Skeletal muscle tissue (tissue), 3 donors: ENCODE measurements at regions not wholly inside any gene's neighbourhood (a gene's known extent, or its start where the extent isn't known, plus 50 kb on each side); places are given as distances from the start of the nearest gene placed in this dataset.

Source experiments
- H3K27ac ChIP-seq: one replicate; pipeline ENCODE4 v1.7.0; 2013; ENCODE audit warnings: mild to moderate bottlenecking, low read depth, low read length, inconsistent platforms
- H3K27me3 ChIP-seq, 3 donors: one replicate each; pipeline ENCODE4 v1.7.0; 2013; ENCODE audit warnings: low read length in 3 of 3; ENCODE audit not compliant: control insufficient read depth in 3 of 3, insufficient read depth in 3 of 3
- H3K36me3 ChIP-seq, 3 donors: one replicate each; pipeline ENCODE4 v1.7.0; 2013; ENCODE audit warnings: low read length in 3 of 3; ENCODE audit not compliant: control insufficient read depth in 3 of 3, insufficient read depth in 3 of 3
- H3K4me1 ChIP-seq, 3 donors: one replicate each; pipeline ENCODE4 v1.7.0; 2013; ENCODE audit warnings: low read length in 3 of 3, mild to moderate bottlenecking in 3 of 3; ENCODE audit not compliant: control insufficient read depth in 3 of 3, insufficient read depth in 3 of 3
- H3K4me3 ChIP-seq, 3 donors: one replicate each; pipeline ENCODE4 v1.7.0; 2013; ENCODE audit warnings: low read length in 3 of 3
- H3K9ac ChIP-seq, 3 donors: one replicate each; pipeline ENCODE4 v1.7.0; 2013; ENCODE audit warnings: low read length in 3 of 3, mild to moderate bottlenecking in 3 of 3, moderate library complexity in 2 of 3, low read depth in 1 of 3
- H3K9me3 ChIP-seq, 3 donors: one replicate each; pipeline ENCODE4 v1.7.0; 2013; ENCODE audit warnings: low read length in 3 of 3; ENCODE audit not compliant: control insufficient read depth in 3 of 3
- donor health status: Osteomylitis.

GRCh38 chr14:71682337-71682736 is 249.9 kb upstream of the RGS6 start:
- no peak overlapping the region for H3K27ac ChIP-seq
- H3K9me3 ChIP-seq, result no peaks in the 10 kb centered on the region
- peaks cover 0 to 2% (median 0%) of the 10 kb centered on the region in 3 donors for H3K36me3 ChIP-seq
- H3K27me3 ChIP-seq, result no peaks in the 10 kb centered on the region
- H3K9ac ChIP-seq, result no peak overlapping the region
- no peak overlapping the region for H3K4me3 ChIP-seq
- H3K4me1 ChIP-seq, result no peaks in the 10 kb centered on the region

DNA sequence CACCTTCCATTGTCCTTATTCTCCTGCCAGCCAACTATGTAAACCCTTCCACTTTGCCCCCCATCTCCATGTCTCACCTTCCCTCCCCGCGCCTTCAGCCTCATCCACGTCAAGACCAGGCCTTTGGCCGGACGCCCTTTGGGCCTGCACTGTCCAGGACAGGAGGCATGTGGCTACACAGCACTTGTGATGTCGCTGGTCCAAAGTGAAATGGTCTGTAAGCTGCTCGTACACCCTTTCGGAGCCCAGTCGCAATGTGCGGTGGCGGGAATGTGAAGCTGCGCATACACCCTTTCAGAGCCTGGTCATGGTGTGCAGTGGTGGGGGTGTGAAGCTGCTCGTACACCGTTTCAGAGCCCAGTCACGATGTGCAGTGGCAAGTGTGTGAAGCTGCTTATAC is 247.9 kb upstream of the RGS6 start:
- H3K4me3 ChIP-seq, result no peak overlapping the region
- no peaks in the 10 kb centered on the region for H3K27me3 ChIP-seq
- H3K4me1 ChIP-seq, result peaks cover 0 to 3% (median 0%) of the 10 kb centered on the region in 3 donors
- no peaks in the 10 kb centered on the region for H3K9me3 ChIP-seq
- no peak overlapping the region for H3K27ac ChIP-seq
- H3K36me3 ChIP-seq, result peaks cover 0 to 2% (median 0%) of the 10 kb centered on the region in 3 donors
- H3K9ac ChIP-seq, result no peak overlapping the region

GRCh38 chr14:71686677-71687076 is 245.6 kb upstream of the RGS6 start:
- H3K9me3 ChIP-seq, result no peaks in the 10 kb centered on the region
- no peak overlapping the region for H3K9ac ChIP-seq
- H3K27me3 ChIP-seq, result no peaks in the 10 kb centered on the region
- H3K4me1 ChIP-seq, result peaks cover 0 to 3% (median 0%) of the 10 kb centered on the region in 3 donors
- no peak overlapping the region for H3K4me3 ChIP-seq
- no peak overlapping the region for H3K27ac ChIP-seq
- peaks cover 0 to 2% (median 0%) of the 10 kb centered on the region in 3 donors for H3K36me3 ChIP-seq

- Histone ChIP-seq H3K27ac (no peak overlapping the region), H3K27me3 (no peaks in the 10 kb centered on the region), H3K4me1 (peaks cover 0 to 3% (median 0%) of the 10 kb centered on the region in 3 donors), H3K9me3 (no peaks in the 10 kb centered on the region), H3K9ac (no peak overlapping the region), H3K36me3 (peaks cover 0 to 2% (median 0%) of the 10 kb centered on the region in 3 donors), H3K4me3 (no peak overlapping the region)
Observed at GRCh38 chr14:71687166-71687831, 244.9 kb upstream of the RGS6 start.

GRCh38 chr14:71688576-71688975 is 243.7 kb upstream of the RGS6 start:
- Histone ChIP-seq H3K27ac (no peak overlapping the region), H3K4me3 (no peak overlapping the region)

GRCh38 chr14:71690478-71690877 is 241.8 kb upstream of the RGS6 start:
- peaks cover 0 to 3% (median 0%) of the 10 kb centered on the region in 3 donors for H3K4me1 ChIP-seq
- H3K9ac ChIP-seq, result no peak overlapping the region
- H3K4me3 ChIP-seq, result no peak overlapping the region
- no peaks in the 10 kb centered on the region for H3K27me3 ChIP-seq
- no peaks in the 10 kb centered on the region for H3K9me3 ChIP-seq
- no peak overlapping the region for H3K27ac ChIP-seq
- peaks cover 0 to 4% (median 0%) of the 10 kb centered on the region in 3 donors for H3K36me3 ChIP-seq

More at GRCh38 chr14:71688576-71688975, 243.7 kb upstream of the RGS6 start:
- no peaks in the 10 kb centered on the region for H3K27me3 ChIP-seq
- H3K9me3 ChIP-seq, result no peaks in the 10 kb centered on the region
- H3K4me1 ChIP-seq, result peaks cover 0 to 3% (median 0%) of the 10 kb centered on the region in 3 donors
- no peak overlapping the region for H3K9ac ChIP-seq
- H3K36me3 ChIP-seq, result peaks cover 0 to 4% (median 2%) of the 10 kb centered on the region in 3 donors

DNA sequence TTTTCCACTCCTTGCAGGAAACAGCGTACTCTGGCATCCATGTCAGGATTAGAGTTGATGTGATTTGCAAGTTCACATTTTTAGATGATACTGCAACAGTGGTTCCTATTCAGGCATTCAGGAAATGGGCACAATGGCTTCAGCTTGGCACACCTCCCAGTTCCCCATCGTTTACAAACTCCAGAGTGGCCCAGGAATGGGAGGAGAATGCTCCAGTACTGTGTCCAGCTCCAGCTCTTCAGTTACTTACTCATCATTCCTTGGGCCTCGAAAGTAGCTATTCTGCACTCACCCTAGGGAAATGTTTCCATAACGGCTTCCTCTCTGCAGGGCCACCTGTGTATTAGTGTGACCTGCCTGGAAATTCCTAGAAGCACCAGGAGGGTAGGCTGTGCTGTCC is 239.7 kb upstream of the RGS6 start:
- Histone ChIP-seq H3K4me3 (no peak overlapping the region), H3K36me3 (peaks cover 0 to 4% (median 0%) of the 10 kb centered on the region in 3 donors), H3K27me3 (no peaks in the 10 kb centered on the region), H3K27ac (no peak overlapping the region), H3K4me1 (peaks cover 0 to 3% (median 0%) of the 10 kb centered on the region in 3 donors), H3K9ac (no peak overlapping the region), H3K9me3 (no peaks in the 10 kb centered on the region)

GRCh38 chr14:71693381-71693780 is 238.8 kb upstream of the RGS6 start:
- Histone ChIP-seq H3K9me3 (no peaks in the 10 kb centered on the region), H3K27ac (no peak overlapping the region), H3K27me3 (no peaks in the 10 kb centered on the region), H3K36me3 (peaks cover 0 to 4% (median 0%) of the 10 kb centered on the region in 3 donors), H3K4me3 (no peak overlapping the region), H3K4me1 (no peaks in the 10 kb centered on the region), H3K9ac (no peak overlapping the region)

- Histone ChIP-seq H3K9ac (no peak overlapping the region), H3K36me3 (peaks cover 0 to 4% (median 0%) of the 10 kb centered on the region in 3 donors), H3K27me3 (no peaks in the 10 kb centered on the region), H3K9me3 (no peaks in the 10 kb centered on the region), H3K4me1 (no peaks in the 10 kb centered on the region), H3K4me3 (no peak overlapping the region), H3K27ac (no peak overlapping the region)
Observed at GRCh38 chr14:71694591-71695530, 237.4 kb upstream of the RGS6 start.
